ENCODE measurements at regions not wholly inside any gene's neighbourhood (a gene's known extent, or its start where the extent isn't known, plus 50 kb on each side); places are given as distances from the start of the nearest gene placed in this dataset.

DNA sequence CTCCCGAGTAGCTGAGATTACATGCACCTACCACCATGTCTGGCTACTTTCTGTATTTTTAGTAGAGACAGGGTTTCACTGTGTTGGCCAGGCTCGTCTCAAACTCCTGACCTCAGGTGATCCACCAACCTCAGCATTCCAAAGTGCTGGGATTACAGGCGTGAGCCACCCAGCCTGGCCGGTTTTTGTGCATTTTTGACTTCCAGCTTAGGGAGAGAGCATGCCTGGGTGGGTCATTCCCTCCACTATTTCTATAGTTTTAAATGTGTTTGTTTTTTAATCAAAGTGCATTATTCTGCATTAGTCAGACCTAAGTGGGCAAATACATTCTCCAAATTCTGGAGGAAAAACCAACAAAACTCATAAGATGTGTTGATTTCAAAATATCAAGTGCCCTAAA, 207.4 kb upstream of the NRIP1 start:
- Histone ChIP-seq H3K79me1 (ENCODE audit: low read depth, low read length) (no peaks in the 10 kb centered on the region), H2BK5ac (ENCODE audit: low read length) (no peak overlapping the region), H4K91ac (ENCODE audit: low read depth, low read length, poor library complexity) (no peak overlapping the region), H2BK12ac (ENCODE audit: low read length) (no peak overlapping the region), H2BK15ac (ENCODE audit: low read length) (no peak overlapping the region), H3K4me3 (ENCODE audit: low read length in 2 of 2) (no peak overlapping the region), H3K27me3 (ENCODE audit: control insufficient read depth in 3 of 3, insufficient read depth in 3 of 3, low read depth in 1 of 3, low read length in 3 of 3) (no peaks in the 10 kb centered on the region), H3K4ac (ENCODE audit: low read length) (no peak overlapping the region), H3K36me3 (replicated peaks in 1 of 2; ENCODE audit: control insufficient read depth in 2 of 2, insufficient read depth in 2 of 2, low read length in 2 of 2) (no peaks in the 10 kb centered on the region), H3K4me1 (ENCODE audit: control insufficient read depth in 2 of 2, insufficient read depth in 1 of 2, low read depth in 1 of 2, low read length in 2 of 2) (no peaks in the 10 kb centered on the region), H4K8ac (ENCODE audit: low read depth, low read length) (no peak overlapping the region), H3K18ac (ENCODE audit: low read length) (no peak overlapping the region), H3K14ac (ENCODE audit: low read length) (no peak overlapping the region), H3K9me3 (replicated peaks in 1 of 2; ENCODE audit: control insufficient read depth in 2 of 2, insufficient read depth in 1 of 2, low read depth in 1 of 2, low read length in 2 of 2) (no peaks in the 10 kb centered on the region), H3K9ac (ENCODE audit: low read depth, low read length, poor library complexity) (no peak overlapping the region), H2BK120ac (ENCODE audit: low read depth, low read length) (no peak overlapping the region), H3K27ac (replicated peaks; ENCODE audit: low read length) (no peak overlapping the region), H2AK5ac (ENCODE audit: low read depth, low read length) (no peak overlapping the region), H3K23ac (ENCODE audit: low read depth, low read length, poor library complexity) (no peak overlapping the region), H2AFZ (ENCODE audit: low read length) (no peak overlapping the region), H3K4me2 (ENCODE audit: insufficient read depth, low read length, poor library complexity, severe bottlenecking) (no peak overlapping the region)
- WGBS, 2 donors (ENCODE audit: extremely low coverage in 2 of 2, insufficient read length in 2 of 2, insufficient replicate concordance in 1 of 2), result no CpG with 5 or more reads among the region's 4 CpGs
- no peak for DNase-seq (ENCODE audit: low spot score)

DNA sequence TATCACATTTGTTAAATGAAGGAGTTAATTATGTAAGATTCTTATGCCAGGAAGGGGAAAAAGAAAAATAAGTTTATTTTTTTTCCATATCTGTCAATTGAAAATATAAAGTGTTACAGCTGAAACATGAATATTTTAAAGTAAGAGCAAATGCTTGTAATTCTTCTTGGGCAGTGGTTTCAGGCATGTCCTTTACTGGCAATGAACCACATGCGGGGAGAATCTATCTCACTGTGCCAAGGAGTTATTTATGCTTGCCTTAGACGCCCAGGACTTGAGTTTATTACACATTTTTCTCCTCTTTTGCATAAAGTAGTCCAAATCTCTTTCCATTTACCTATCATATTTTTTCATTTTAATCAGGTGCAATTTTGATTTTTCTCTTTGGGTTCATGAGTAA, 207.8 kb upstream of the NRIP1 start:
- Histone ChIP-seq H2BK120ac (ENCODE audit: low read depth, low read length) (no peak overlapping the region), H3K4me1 (ENCODE audit: control insufficient read depth in 2 of 2, insufficient read depth in 1 of 2, low read depth in 1 of 2, low read length in 2 of 2) (no peaks in the 10 kb centered on the region), H3K23ac (ENCODE audit: low read depth, low read length, poor library complexity) (no peak overlapping the region), H3K4ac (ENCODE audit: low read length) (no peak overlapping the region), H2BK12ac (ENCODE audit: low read length) (no peak overlapping the region), H3K9ac (ENCODE audit: low read depth, low read length, poor library complexity) (no peak overlapping the region), H3K14ac (ENCODE audit: low read length) (no peak overlapping the region), H2BK5ac (ENCODE audit: low read length) (no peak overlapping the region), H3K4me2 (ENCODE audit: insufficient read depth, low read length, poor library complexity, severe bottlenecking) (no peak overlapping the region), H3K36me3 (replicated peaks in 1 of 2; ENCODE audit: control insufficient read depth in 2 of 2, insufficient read depth in 2 of 2, low read length in 2 of 2) (no peaks in the 10 kb centered on the region), H3K79me1 (ENCODE audit: low read depth, low read length) (no peaks in the 10 kb centered on the region), H4K8ac (ENCODE audit: low read depth, low read length) (no peak overlapping the region), H2AFZ (ENCODE audit: low read length) (no peak overlapping the region), H3K9me3 (replicated peaks in 1 of 2; ENCODE audit: control insufficient read depth in 2 of 2, insufficient read depth in 1 of 2, low read depth in 1 of 2, low read length in 2 of 2) (no peaks in the 10 kb centered on the region), H2BK15ac (ENCODE audit: low read length) (no peak overlapping the region), H4K91ac (ENCODE audit: low read depth, low read length, poor library complexity) (no peak overlapping the region), H3K4me3 (ENCODE audit: low read length in 2 of 2) (no peak overlapping the region), H3K18ac (ENCODE audit: low read length) (no peak overlapping the region), H3K27ac (replicated peaks; ENCODE audit: low read length) (no peak overlapping the region), H3K27me3 (ENCODE audit: control insufficient read depth in 3 of 3, insufficient read depth in 3 of 3, low read depth in 1 of 3, low read length in 3 of 3) (no peaks in the 10 kb centered on the region), H2AK5ac (ENCODE audit: low read depth, low read length) (no peak overlapping the region)
- DNase-seq (ENCODE audit: low spot score), result no peak
- no CpG with 5 or more reads among the region's 2 CpGs for WGBS, 2 donors (ENCODE audit: extremely low coverage in 2 of 2, insufficient read length in 2 of 2, insufficient replicate concordance in 1 of 2)

DNA sequence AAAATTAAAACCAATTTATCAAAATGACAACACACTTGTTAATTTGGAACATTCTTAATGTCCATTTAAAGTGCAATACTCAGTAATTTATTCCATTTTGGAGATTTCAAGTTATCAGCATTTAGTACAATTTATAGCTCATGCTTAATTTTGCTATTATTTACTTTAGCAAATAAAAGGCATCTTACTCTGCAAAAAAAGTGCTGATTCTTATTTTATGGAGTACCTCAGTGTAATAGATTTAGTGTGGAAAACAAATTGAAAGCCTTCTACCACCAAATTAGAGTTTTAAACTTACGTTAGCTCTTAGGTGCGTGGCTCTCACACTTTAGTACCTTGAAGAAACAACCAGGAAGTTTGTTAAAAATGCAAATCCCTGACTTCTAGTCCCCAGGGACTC, 208.4 kb upstream of the NRIP1 start:
- no peak overlapping the region for H3K4me2 ChIP-seq (ENCODE audit: insufficient read depth, low read length, poor library complexity, severe bottlenecking)
- H3K27ac ChIP-seq (replicated peaks; ENCODE audit: low read length), result no peak overlapping the region
- no peak overlapping the region for H2BK15ac ChIP-seq (ENCODE audit: low read length)
- H3K36me3 ChIP-seq (replicated peaks in 1 of 2; ENCODE audit: control insufficient read depth in 2 of 2, insufficient read depth in 2 of 2, low read length in 2 of 2), result no peaks in the 10 kb centered on the region
- no peaks in the 10 kb centered on the region for H3K79me1 ChIP-seq (ENCODE audit: low read depth, low read length)
- no peaks in the 10 kb centered on the region for H3K4me1 ChIP-seq (ENCODE audit: control insufficient read depth in 2 of 2, insufficient read depth in 1 of 2, low read depth in 1 of 2, low read length in 2 of 2)
- no peak overlapping the region for H4K91ac ChIP-seq (ENCODE audit: low read depth, low read length, poor library complexity)
- H2BK12ac ChIP-seq (ENCODE audit: low read length), result no peak overlapping the region
- no peak overlapping the region for H3K23ac ChIP-seq (ENCODE audit: low read depth, low read length, poor library complexity)
- no peak overlapping the region for H3K14ac ChIP-seq (ENCODE audit: low read length)
- H3K4me3 ChIP-seq (ENCODE audit: low read length in 2 of 2), result no peak overlapping the region
- no CpG with 5 or more reads among the region's 2 CpGs for WGBS, 2 donors (ENCODE audit: extremely low coverage in 2 of 2, insufficient read length in 2 of 2, insufficient replicate concordance in 1 of 2)
- no peak overlapping the region for H2AFZ ChIP-seq (ENCODE audit: low read length)
- no peak overlapping the region for H2BK120ac ChIP-seq (ENCODE audit: low read depth, low read length)
- H3K9ac ChIP-seq (ENCODE audit: low read depth, low read length, poor library complexity), result no peak overlapping the region
- H3K9me3 ChIP-seq (replicated peaks in 1 of 2; ENCODE audit: control insufficient read depth in 2 of 2, insufficient read depth in 1 of 2, low read depth in 1 of 2, low read length in 2 of 2), result no peaks in the 10 kb centered on the region
- no peak overlapping the region for H2BK5ac ChIP-seq (ENCODE audit: low read length)
- H2AK5ac ChIP-seq (ENCODE audit: low read depth, low read length), result no peak overlapping the region
- H3K4ac ChIP-seq (ENCODE audit: low read length), result no peak overlapping the region
- DNase-seq (ENCODE audit: low spot score), result no peak
- H3K18ac ChIP-seq (ENCODE audit: low read length), result no peak overlapping the region
- H4K8ac ChIP-seq (ENCODE audit: low read depth, low read length), result no peak overlapping the region
- no peaks in the 10 kb centered on the region for H3K27me3 ChIP-seq (ENCODE audit: control insufficient read depth in 3 of 3, insufficient read depth in 3 of 3, low read depth in 1 of 3, low read length in 3 of 3)

DNA sequence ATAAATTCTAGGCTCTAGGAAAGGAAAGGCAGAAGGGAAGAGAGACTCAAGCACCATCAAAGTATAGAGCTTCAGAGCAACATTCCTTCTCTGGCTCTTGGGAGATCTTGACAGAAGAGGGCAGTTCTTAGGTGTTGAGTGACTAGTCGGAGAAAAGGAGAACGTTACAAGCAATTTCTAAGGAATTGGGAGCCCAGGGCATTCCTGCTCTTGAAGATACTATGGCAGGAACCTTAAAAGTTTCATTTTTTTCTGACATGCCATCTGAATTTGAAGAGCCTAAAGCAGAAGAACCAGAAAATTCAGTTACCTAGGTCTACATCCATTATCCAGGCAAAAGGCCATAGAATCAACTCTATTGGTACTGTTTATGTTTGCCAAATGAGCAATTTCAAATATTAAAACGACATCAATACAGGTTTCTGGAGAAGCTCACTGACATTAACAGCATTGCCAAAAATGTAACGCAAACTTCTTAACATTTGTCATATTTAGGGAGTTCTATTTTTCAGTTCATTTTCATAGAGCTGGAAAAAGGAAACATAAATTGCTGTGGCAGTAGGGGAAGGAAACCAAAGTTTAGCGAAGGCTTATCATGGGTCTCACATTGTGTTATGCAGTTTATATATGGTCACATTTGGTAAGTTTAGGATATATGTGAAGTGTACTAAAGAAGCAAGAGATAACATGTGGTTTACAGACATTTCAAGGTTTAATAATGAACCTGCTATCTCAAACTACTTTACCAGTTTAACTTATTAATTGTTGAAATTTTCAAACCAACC, 210.1 kb upstream of the NRIP1 start:
- no peak overlapping the region for H2BK120ac ChIP-seq (ENCODE audit: low read depth, low read length)
- H3K4ac ChIP-seq (ENCODE audit: low read length), result no peak overlapping the region
- H4K8ac ChIP-seq (ENCODE audit: low read depth, low read length), result no peak overlapping the region
- H3K4me2 ChIP-seq (ENCODE audit: insufficient read depth, low read length, poor library complexity, severe bottlenecking), result no peak overlapping the region
- H2AK5ac ChIP-seq (ENCODE audit: low read depth, low read length), result no peak overlapping the region
- no peak for DNase-seq (ENCODE audit: low spot score)
- no peak overlapping the region for H4K91ac ChIP-seq (ENCODE audit: low read depth, low read length, poor library complexity)
- H2BK15ac ChIP-seq (ENCODE audit: low read length), result no peak overlapping the region
- H2AFZ ChIP-seq (ENCODE audit: low read length), result no peak overlapping the region
- H3K79me1 ChIP-seq (ENCODE audit: low read depth, low read length), result no peaks in the 10 kb centered on the region
- no CpG with 5 or more reads among the region's 5 CpGs for WGBS, 2 donors (ENCODE audit: extremely low coverage in 2 of 2, insufficient read length in 2 of 2, insufficient replicate concordance in 1 of 2)
- H3K14ac ChIP-seq (ENCODE audit: low read length), result no peak overlapping the region
- H3K27me3 ChIP-seq (ENCODE audit: control insufficient read depth in 3 of 3, insufficient read depth in 3 of 3, low read depth in 1 of 3, low read length in 3 of 3), result no peaks in the 10 kb centered on the region
- H3K23ac ChIP-seq (ENCODE audit: low read depth, low read length, poor library complexity), result no peak overlapping the region
- no peaks in the 10 kb centered on the region for H3K36me3 ChIP-seq (replicated peaks in 1 of 2; ENCODE audit: control insufficient read depth in 2 of 2, insufficient read depth in 2 of 2, low read length in 2 of 2)
- no peak overlapping the region for H3K4me3 ChIP-seq (ENCODE audit: low read length in 2 of 2)
- H3K27ac ChIP-seq (replicated peaks; ENCODE audit: low read length), result no peak overlapping the region
- H3K9me3 ChIP-seq (replicated peaks in 1 of 2; ENCODE audit: control insufficient read depth in 2 of 2, insufficient read depth in 1 of 2, low read depth in 1 of 2, low read length in 2 of 2), result no peaks in the 10 kb centered on the region
- H3K4me1 ChIP-seq (ENCODE audit: control insufficient read depth in 2 of 2, insufficient read depth in 1 of 2, low read depth in 1 of 2, low read length in 2 of 2), result no peaks in the 10 kb centered on the region
- no peak overlapping the region for H3K18ac ChIP-seq (ENCODE audit: low read length)
- H2BK12ac ChIP-seq (ENCODE audit: low read length), result no peak overlapping the region
- no peak overlapping the region for H3K9ac ChIP-seq (ENCODE audit: low read depth, low read length, poor library complexity)
- no peak overlapping the region for H2BK5ac ChIP-seq (ENCODE audit: low read length)
